NB4 (cell line): ENCODE measurements at regions not wholly inside any gene's neighbourhood (a gene's known extent, or its start where the extent isn't known, plus 50 kb on each side); places are given as distances from the start of the nearest gene placed in this dataset.

Experiments
- CTCF ChIP-seq: IDR thresholded peaks from one replicate; pipeline ENCODE4 v1.5.1; 2012; ENCODE audit warnings: low read depth, low read length
- MAX ChIP-seq: IDR thresholded peaks from 2 replicates; pipeline ENCODE4 v1.6.1; 2011; ENCODE audit warnings: low read depth, low read length
- POLR2A ChIP-seq: IDR thresholded peaks from 2 replicates; pipeline ENCODE4 v1.6.1; 2011; ENCODE audit warnings: mild to moderate bottlenecking; ENCODE audit not compliant: insufficient read length; ENCODE audit errors: extremely low read depth

- TF ChIP-seq CTCF (no peak), POLR2A (no peak), MAX (no peak)
Measured at GRCh38 chr4:75343333-75343732, 170.9 kb downstream of the RCHY1 start.
